Renal pelvis (tissue), 1 donor: ENCODE measurements at regions not wholly inside any gene's neighbourhood (a gene's known extent, or its start where the extent isn't known, plus 50 kb on each side); places are given as distances from the start of the nearest gene placed in this dataset.
"Not testable (repeated sequence)": the region's sequence is repeated elsewhere in the genome, so short reads cannot be mapped to it uniquely, and the experiment has no call there.

Experiments used
- DNase-seq: peaks from one replicate; pipeline ENCODE4 v3.0.0-alpha.2; 2013

DNA sequence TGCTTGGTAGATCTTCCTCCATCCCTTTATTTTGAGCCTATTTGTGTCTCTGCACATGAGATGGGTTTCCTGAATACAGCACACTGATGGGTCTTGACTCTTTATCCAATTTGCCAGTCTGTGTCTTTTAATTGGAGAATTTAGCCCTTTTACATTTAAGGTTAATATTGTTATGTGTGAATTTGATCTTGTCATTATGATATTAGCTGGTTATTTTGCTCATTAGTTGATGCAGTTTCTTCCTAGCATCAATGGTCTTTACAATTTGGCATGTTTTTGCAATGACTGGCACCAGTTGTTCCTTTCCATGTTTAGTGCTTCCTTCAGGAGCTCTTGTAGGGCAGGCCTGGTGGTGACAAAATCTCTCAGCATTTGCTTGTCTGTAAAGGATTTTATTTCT, 72.4 kb downstream of the HNRNPD start:
- DNase-seq, result not testable (repeated sequence)

DNA sequence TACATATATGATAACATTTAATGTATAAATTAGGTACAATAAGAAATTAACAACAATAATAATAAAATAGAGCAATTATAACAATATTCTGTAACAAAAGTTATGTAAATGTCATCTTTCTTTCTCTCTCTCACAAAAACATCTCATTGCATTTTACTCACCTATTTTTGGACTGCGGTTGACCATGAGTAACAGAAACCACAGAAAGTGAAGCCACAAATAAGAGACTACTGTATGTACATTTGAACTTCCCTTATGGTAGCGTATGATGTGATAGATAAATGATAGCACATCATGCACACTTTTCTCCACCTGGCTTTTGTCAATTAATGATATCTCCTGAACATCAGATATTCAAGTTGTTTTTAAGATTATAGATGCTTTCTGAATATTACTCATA, 80.5 kb downstream of the HNRNPD start:
- no peak for DNase-seq

DNA sequence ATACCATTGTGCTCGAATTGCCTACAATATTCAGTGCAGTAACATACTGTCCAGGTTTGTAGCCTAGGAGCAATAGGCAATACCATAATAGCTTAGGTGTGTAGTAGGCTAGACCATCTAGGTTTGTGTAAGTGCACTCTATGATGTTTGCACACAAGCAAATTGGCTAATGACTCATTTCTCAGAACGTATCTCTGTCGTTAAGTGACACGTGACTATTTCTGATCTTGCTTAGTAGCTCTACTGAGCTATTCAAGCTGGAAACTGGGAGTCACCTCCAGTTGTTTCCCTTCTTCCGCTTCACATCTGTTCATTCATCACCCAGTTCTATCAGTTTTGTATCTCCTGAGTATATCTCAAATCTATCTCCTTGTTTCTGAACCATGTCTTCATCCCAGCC, 86.1 kb downstream of the HNRNPD start:
- DNase-seq, result no peak

DNA sequence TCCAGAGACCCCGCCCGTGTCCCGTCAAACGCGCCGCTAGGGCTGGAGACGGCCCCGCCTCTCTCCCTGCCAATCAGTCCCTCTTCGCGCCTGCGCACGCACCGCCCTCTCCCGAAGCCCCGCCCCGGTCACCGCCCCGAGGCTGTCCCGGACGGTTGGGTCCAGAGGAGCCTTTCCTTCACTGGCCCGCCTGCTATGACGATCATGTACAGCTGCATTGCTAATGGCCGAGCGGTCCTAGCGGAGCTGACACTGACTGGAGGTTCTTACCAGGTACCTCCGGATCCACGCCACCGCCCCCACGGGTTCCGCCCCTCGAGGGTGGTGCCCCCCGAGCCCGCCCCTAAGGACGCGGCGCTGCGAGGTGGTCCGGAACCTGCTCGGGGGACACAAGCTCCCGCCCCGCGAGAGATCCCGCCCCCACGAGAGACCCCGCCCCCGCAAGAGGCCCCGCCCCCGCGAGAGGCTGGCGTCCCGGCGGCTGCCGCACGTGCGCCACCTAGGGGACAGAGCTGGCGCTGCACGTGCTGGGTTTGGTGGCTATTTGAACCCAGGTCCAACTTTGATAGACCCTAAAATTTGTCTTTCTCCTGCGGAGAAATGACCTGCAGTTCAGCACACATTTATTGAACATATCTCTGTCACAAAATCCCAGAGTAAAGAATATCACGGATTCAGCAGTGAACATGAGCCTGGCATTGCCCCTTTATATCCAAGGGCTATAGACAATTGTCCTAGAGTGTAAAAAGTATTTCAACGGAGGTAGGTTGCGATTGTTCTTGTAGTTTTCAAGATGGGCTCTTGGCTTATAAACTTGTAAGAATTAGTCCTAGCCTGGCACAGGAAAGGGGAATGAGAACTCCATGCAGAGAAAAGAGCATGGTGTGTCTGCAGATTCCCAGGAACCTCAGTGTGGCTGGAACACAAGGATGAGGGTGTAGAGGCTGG, 88.7 kb downstream of the HNRNPD start:
- peak; percentile 98 for DNase-seq

DNA sequence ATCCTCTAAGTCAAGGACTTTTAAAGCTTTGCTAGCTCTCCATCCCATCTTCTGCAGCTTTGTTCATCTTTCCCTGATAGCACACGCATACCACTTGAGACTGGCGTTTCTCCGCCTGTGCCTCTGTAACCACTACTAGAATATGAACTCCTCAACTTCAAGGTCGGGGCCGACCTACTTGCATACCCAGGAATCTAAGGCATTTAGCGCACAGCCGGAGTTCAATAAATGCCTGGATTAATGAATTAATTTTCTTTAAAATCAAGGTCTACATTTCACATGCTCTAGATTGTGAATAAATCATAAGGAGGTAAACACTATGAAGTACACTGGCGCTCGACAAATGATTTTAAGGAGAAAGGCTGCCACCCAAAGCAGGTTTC, 89.3 kb downstream of the HNRNPD start:
- DNase-seq, result no peak

DNA sequence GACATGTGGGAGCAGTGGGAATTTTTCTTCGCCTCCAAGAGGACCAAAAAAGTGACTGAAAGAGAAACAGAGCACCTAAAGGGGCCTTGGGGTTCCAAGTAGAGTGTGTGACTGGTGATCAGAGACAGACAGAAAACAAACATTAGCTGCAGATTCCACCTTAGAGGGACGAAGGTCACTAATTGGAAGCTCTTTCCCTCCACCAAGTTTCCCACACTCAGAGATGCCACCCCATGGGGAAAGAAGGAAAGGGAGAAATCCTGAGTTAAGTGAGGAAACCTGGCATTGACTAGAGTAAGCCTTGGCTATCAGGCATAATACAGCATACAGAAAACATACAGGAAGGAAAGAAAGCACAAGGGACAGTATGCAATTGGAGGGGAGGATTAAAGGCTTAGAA, 90.9 kb downstream of the HNRNPD start:
- DNase-seq, result no peak

DNA sequence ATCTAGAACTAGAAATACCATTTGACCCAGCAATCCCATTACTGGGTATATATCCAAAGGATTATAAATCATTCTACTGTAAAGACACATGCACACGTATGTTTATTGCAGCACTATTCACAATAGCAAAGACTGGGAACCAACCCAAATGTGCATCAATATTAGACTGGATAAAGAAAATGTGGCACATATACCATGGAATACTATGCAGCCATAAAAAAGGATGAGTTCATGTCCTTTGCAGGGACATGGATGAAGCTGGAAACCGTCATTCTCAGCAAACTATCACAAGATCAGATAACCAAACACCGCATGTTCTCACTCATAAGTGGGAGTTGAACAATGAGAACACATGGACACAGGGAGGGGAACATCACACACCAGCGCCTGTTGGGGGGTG, 94.2 kb downstream of the HNRNPD start:
- not testable (repeated sequence) for DNase-seq

DNA sequence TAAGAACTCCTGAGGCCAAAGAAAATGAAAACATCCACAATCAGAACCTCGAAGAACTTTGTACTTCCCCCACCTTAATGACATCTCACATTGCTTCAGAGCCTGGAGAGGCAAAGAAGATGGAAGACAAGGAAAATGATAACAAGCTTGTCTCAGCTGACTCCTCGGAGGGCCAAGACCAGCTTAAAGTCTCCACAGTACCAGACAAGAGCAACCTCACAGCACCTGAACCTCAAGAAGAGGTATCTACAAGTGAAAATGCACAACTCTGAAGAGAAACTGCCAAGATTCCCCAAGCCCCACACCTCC, 97.5 kb downstream of the HNRNPD start:
- no peak for DNase-seq

DNA sequence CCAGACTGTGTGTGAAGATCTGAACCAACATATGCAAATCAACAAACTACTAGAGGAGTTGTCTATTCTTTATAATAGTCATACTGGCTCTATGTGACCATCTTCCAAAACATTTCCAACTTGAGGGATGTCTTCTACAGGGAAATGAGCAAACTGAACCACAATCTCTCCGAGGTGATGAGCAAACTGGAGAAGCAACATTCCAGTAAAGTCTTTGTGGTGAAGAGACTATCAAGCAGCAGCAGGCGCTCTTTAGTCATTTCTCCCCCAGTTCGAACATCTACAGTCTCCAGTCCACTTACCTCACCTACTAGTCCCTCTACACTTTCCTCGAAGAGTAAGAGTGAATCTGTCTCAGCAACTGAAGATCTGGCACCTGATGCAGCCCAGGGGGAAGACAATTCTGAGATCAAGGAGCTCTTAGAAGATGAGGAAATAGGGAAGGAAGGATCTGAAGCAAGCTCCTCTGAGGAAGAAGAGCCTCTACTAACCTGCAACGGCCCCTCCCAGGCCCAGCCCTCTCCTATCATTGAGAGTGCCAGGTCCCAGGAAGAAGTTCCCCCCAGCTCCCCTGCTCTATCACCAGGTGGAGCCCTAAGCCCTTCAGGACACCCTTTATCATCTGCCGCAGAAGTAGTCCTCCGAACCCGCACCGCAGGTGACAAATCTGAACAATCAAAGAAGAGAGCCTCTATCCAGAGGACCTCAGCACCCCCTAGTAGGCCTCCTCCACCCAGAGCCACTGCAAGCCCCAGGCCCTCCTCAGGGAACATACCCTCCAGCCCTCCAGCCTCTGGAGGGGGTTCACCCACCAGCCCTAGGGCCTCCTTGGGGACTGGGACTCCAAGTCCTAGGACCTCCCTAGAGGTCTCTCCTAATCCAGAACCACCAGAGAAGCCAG, 98.1 kb downstream of the HNRNPD start:
- no peak for DNase-seq

DNA sequence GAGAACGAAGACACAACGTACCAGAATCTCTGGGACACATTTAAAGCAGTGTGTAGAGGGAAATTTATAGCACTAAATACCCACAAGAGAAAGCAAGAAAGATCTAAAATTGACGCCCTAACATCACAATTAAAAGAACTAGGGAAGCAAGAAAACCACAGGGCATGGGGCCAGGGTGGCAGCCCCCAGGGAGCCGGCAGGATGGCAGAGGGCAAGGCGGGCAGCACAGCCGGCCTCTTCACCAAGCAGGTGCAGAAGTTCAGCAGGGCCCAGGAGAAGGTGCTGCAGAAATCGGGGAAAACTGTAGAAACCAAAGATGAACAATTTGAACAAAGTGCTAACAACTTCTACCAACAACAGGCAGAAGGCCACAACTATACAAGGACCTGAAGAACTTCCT, 99.1 kb downstream of the HNRNPD start:
- not testable (repeated sequence) for DNase-seq

DNA sequence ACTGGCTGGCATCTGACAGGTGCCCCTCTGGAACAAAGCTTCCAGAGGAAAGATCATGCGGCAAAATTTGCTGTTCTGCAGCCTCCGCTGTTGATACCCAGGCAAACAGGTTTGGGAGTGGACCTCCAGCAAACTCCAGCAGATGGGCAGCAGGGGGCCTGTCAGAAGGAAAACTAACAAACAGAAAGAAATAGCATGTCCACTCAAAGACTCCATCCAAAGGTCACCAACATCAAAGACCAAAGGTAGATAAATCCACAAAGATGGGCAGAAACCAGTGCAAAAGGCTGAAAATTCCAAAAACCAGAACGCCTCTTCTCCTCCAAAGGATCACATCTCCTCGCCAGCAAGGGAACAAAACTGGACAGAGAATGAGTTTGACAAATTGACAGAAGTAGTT, 101.3 kb downstream of the HNRNPD start:
- DNase-seq, result not testable (repeated sequence)

DNA sequence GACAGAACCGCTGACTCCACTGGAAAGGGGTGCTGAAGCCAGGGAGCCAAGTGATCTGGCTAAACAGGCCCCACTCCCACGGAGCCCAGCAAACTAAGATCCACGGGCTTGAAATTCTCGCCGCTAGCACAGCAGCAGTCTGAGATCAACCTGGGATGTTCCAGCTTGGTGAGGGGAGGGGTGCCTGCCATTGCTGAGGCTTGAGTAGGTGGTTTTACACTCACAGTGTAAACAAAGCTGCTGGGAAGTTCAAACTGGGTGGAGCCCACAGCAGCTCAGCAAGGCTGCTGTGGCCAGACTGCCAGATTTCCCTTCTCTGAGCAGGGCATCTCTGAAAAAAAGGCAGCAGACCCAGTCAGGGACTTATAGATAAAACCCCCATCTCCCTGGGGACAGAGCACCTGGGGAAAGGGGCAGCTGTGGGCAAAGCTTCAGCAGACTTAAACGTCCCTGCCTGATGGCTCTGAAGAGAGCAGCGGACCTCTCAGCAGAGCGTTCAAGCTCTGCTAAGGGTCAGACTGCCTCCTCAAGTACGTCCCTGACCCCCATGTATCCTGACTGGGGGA, 101.8 kb downstream of the HNRNPD start:
- not testable (repeated sequence) for DNase-seq

DNA sequence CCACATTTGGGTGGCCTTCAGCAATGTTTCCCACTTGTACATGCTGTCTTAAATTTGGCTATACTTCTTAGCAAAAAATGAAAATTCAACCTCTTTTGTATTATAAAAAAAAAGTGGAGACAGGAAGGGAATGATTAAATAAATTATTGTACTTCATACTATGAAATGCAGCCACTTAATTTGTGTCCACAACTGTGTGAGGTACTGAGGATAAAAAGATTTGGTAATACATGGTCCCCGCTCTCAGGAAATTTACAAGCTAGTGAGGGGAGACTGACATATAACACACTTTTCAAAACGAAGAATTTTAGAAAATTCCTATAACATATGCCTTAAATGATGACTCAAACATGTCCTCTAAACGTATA, 105.0 kb downstream of the HNRNPD start:
- DNase-seq, result no peak

DNA sequence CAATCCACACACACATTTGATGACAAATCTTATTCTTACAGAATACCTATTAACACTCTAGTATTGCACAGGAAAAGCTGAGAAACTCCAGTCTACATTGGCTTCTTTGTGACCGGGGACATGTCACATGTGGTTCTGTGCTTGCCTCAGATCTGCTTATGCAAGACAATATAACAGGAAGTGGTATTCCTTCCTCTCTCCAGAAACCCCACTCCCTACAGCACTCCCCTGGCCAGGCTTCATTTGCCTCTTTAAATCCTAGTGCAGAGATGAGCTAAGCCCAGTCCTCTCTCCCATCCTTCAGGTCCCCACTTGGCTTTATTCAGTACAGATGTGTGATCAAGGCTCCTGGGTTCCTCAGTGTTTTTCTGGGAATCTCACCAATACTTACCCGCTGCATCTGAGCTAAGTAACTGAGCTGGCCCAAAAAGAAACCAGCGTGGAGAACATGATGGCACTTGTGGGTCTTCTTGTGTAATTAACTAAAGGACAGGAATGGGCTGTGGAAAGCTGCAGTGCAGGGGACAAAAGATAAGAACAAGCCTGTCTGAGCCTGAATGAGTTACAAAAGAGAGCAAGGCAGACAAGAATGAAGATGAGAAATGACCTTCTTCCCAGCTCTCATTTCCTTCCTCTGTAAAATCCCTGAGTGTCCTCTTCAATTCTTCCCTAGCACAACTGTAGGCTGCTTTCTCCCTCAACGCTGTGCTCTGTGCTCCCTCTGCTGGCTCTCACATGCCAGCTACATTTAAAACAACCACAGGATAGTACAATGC, 105.6 kb downstream of the HNRNPD start:
- peak; percentile 49 for DNase-seq

DNA sequence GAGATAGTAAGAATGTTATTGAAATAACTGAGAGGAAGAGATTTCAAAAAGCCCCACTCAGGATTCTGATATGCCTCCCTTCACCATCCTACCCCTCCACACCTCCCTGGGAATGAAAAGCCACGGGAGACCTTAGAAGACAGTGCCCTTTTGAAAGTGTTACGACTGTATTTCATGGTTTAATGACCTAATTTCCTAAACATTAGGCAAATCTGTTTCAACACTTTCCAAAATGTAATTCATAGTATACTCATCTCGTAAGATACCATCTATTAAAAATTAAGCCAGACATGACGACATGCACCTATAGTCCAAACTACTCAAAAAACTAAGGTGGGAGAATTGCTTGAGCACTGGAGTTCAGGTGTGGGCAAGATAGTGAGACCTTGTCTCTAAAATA, 106.3 kb downstream of the HNRNPD start:
- DNase-seq, result no peak

DNA sequence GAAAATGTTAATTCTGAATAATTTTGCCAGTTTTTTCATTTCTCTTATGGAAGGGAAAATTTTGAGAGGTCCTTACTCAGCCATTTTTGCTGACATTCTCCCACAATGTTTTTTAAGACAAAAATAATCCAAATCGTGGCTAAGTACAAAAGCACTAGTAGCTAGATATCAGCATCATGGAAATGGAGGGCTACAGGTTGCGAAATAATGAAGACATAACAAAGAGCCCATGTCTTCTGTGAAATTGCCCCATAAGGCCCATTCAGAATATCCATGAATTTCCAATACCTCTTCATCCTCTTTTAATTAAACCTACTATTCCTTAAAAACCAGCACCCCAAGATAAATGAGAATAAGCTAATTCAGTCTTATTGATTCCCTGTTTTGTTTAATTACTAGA, 107.4 kb downstream of the HNRNPD start:
- DNase-seq, result no peak

DNA sequence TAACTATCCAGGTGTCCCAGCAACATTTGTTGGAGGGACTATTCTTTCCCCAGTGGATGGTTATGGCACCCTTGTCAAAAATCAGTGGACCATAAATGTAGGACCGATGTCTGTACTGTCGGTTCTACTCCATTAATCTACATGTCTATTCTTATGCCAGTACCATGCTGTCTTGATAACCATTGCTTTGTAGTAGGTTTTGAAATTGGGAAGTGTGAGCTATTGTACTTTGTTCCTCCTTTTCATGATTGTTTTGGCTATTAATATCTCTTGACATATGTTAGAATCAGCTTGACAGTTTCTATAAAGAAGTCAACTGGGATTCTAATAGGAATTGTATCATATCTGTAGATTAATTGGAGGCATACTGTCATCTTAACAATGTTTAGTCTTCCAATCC, 112.7 kb downstream of the HNRNPD start:
- DNase-seq, result no peak

DNA sequence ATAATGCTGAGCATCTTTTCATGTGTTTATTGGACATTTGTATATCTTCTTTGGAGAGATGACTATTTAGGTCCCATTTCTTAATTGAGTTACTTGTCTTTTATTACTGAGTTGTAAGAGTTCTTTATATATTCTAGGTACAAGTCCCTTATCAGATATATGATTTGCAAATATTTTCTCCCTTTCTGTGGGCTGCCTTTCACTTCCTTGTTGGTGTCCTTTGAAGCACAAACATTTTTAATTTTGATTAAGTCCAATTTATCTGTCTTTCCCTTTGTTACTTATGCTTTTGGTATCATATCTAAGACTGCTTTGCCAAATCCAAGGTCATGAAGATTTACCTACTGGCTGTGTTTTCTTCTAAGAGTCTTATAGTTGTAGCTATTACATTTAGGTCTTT, 113.2 kb downstream of the HNRNPD start:
- DNase-seq, result no peak

DNA sequence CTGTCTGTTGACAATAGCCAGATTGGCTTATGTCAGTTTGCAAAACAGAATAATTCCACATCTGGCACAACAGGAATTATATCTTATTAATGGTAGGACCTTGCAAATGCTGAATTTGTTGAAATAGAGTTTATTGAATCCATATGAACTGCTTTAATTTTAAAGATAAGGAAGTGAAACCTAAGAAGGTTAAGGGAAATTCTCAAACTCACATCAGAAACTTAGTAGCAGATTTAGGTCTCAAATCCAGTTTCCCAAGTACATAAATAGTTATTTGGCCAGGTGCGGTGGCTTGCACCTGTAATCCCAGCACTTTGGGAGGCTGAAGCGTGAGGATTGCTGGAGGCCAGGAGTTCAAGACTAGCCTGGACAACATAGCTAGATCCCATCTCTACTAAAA, 117.1 kb downstream of the HNRNPD start:
- no peak for DNase-seq

DNA sequence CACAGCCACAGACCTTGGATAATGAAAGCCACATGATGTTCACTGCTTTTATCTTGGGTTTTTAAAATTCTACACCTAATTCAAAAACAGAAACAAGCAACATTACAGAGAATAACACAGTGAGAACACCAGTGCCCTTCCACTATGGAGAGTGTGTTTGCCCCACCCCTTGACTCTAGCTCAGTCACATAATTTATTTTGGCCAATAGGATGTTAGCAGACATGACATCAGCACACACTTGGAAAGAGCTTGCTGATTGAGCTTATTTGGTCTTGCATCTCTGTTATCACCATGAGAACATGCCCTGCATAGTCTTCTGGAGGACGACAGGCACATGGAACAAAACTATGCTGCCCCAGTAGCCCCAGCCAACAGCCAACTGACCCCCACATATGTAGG, 118.1 kb downstream of the HNRNPD start:
- DNase-seq, result no peak

DNA sequence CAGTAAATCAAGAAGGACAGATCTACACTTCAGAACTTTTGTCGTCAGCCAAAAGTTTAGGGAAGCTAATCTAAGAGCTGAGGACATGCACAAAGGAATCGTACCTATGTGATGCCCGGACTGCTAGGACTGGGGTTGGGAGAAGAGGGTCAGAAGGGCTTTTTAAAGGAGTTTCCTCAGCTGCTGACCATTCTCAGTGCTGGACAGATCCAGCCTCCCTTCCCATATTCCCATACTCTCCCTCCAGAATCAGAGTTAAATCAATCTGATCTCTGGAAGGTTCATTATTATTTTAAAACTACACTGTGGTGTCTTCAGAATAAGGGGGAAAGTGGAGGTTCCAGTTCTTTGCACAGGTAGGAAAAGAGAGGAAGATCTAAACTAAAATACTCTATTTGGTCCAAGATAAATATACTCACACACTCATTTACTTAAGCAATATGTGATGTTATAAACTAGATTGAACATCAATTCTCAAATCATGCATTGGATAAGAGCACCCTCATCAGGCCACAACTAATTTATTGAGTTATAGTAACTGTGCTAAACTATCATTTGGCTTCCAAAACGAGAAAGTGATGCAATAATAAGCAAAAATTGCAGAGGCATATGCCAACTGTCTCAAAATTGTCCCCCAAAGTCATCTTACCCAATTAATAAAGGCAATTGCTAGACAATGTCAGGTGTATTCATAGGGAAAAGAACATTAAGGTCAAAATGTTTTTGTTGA, 124.7 kb downstream of the HNRNPD start:
- DNase-seq, result no peak
